ENCODE measurements at regions not wholly inside any gene's neighbourhood (a gene's known extent, or its start where the extent isn't known, plus 50 kb on each side); places are given as distances from the start of the nearest gene placed in this dataset.

DNA sequence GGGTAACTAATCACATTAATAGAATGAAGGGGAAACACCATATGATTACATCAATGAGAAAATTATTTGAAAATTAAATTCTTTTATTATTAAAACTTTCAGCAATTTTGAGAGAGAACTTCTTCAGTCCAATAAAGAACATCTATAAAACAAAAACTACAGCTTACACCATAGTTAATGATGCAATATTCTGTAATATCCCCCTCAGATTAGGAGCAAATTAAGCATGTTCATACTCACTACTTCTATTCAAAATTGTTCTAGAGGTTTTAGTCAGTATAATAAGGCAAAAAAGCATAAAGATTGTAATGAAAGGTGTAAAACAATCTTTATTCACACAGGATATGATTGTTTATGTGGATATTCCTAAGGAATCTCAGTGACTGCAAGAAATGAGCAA is 465.4 kb downstream of the CD109 start:
- TF ChIP-seq, protein P1, sequence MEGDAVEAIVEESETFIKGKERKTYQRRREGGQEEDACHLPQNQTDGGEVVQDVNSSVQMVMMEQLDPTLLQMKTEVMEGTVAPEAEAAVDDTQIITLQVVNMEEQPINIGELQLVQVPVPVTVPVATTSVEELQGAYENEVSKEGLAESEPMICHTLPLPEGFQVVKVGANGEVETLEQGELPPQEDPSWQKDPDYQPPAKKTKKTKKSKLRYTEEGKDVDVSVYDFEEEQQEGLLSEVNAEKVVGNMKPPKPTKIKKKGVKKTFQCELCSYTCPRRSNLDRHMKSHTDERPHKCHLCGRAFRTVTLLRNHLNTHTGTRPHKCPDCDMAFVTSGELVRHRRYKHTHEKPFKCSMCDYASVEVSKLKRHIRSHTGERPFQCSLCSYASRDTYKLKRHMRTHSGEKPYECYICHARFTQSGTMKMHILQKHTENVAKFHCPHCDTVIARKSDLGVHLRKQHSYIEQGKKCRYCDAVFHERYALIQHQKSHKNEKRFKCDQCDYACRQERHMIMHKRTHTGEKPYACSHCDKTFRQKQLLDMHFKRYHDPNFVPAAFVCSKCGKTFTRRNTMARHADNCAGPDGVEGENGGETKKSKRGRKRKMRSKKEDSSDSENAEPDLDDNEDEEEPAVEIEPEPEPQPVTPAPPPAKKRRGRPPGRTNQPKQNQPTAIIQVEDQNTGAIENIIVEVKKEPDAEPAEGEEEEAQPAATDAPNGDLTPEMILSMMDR (IDR thresholded peaks at IDR 0.05) = no peak
- no peak for DNase-seq
- Histone ChIP-seq H3K9me3 (ENCODE audit: control insufficient read depth, insufficient read depth, low read length) (no peaks in the 10 kb centered on the region), H3K4me3 (ENCODE audit: low read length) (no peak overlapping the region), H3K27ac (ENCODE audit: low read length) (no peak overlapping the region), H3K36me3 (ENCODE audit: control insufficient read depth, insufficient read depth, low read length) (no peaks in the 10 kb centered on the region), H3K4me1 (ENCODE audit: control insufficient read depth, insufficient read depth, low read length) (no peaks in the 10 kb centered on the region), H3K27me3 (ENCODE audit: control insufficient read depth, insufficient read depth, low read length) (no peaks in the 10 kb centered on the region)
- Mint-ChIP-seq H3K4me1 (no peaks in the 10 kb centered on the region), H3K9me3 (peaks cover 2 to 15% of the 10 kb centered on the region in 2 donors), H3K27me3 (ENCODE audit: low read depth in 2 of 2) (no peaks in the 10 kb centered on the region), H3K36me3 (peaks cover 15% of the 10 kb centered on the region), H3K27ac (no peak overlapping the region), H3K4me3 (no peak overlapping the region)
- ATAC-seq = no peak
- intact Hi-C loops (cut with micrococcal nuclease) = no loop called here

DNA sequence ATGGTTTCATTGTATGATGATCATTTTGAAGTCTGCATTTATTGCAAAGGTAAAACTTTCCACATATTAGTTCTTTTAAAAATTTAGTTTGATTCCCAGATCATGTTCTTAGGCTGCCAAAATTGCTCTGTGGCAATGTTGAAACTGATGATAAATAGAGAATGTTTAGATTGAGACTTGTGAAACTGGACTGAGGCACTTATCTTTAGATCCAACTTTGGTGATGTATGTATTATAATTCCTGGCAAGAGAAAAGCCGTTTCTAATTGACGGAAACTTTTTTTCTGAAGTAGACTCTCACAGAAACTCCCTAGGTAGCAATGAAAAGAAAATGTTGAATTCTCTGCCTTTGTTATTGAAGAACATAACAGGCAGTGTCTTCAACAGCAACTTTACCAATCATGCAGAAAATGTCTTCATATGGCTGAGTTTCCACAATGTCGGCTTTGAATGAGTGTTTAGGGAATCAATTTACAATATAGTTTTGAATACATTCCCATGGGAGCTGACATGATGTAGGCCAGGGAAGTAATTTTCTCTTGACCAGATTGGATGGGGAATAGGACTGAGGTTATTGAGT is 456.2 kb downstream of the CD109 start:
- Histone ChIP-seq H3K27me3 (ENCODE audit: control insufficient read depth, insufficient read depth, low read length) (no peaks in the 10 kb centered on the region), H3K9me3 (ENCODE audit: control insufficient read depth, insufficient read depth, low read length) (no peaks in the 10 kb centered on the region), H3K4me3 (ENCODE audit: low read length) (no peak overlapping the region), H3K4me1 (ENCODE audit: control insufficient read depth, insufficient read depth, low read length) (no peaks in the 10 kb centered on the region), H3K27ac (ENCODE audit: low read length) (no peak overlapping the region), H3K36me3 (ENCODE audit: control insufficient read depth, insufficient read depth, low read length) (no peaks in the 10 kb centered on the region)
- TF ChIP-seq, protein P1 (IDR thresholded peaks at IDR 0.05) = no peak
- ATAC-seq (no peak), DNase-seq (no peak)
- Mint-ChIP-seq H3K9me3 (peaks cover 3 to 4% of the 10 kb centered on the region in 2 donors), H3K27me3 (ENCODE audit: low read depth in 2 of 2) (no peaks in the 10 kb centered on the region), H3K36me3 (peaks cover 1% of the 10 kb centered on the region), H3K27ac (no peak overlapping the region), H3K4me1 (no peaks in the 10 kb centered on the region), H3K4me3 (no peak overlapping the region)
- no CpG with 5 or more reads among the region's 3 CpGs for WGBS (ENCODE audit: insufficient coverage)
- intact Hi-C loops (cut with micrococcal nuclease) = no loop called here

DNA sequence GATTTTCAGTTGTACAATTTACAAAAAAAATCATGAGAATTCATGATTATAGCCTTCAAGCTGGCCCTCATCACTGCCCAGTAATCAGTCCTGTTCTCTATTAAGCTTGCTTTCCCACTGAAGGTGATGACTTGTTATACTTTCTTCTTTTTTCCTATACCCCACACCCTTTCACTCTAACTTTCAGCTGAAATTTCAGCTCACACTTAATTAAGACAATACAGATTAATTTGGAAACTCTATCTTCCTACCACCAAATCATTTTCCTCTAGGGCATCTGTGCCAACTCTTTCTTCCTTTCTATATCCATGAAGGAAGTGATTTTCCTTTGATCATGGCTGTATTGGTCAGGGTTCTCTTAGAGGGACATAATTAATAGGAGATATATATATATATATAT is 449.9 kb downstream of the CD109 start:
- Mint-ChIP-seq H3K36me3 (no peaks in the 10 kb centered on the region), H3K27me3 (ENCODE audit: low read depth in 2 of 2) (no peaks in the 10 kb centered on the region), H3K9me3 (peaks cover 9 to 12% of the 10 kb centered on the region in 2 donors), H3K4me3 (no peak overlapping the region), H3K4me1 (no peaks in the 10 kb centered on the region), H3K27ac (no peak overlapping the region)
- H3K9me3 ChIP-seq (ENCODE audit: control insufficient read depth, insufficient read depth, low read length) = no peaks in the 10 kb centered on the region
- H3K27ac ChIP-seq (ENCODE audit: low read length) = no peak overlapping the region
- H3K27me3 ChIP-seq (ENCODE audit: control insufficient read depth, insufficient read depth, low read length) = no peaks in the 10 kb centered on the region
- intact Hi-C loops (cut with micrococcal nuclease) = no loop called here
- ATAC-seq (no peak), DNase-seq (no peak)
- no peaks in the 10 kb centered on the region for H3K36me3 ChIP-seq (ENCODE audit: control insufficient read depth, insufficient read depth, low read length)
- H3K4me3 ChIP-seq (ENCODE audit: low read length) = no peak overlapping the region
- H3K4me1 ChIP-seq (ENCODE audit: control insufficient read depth, insufficient read depth, low read length) = no peaks in the 10 kb centered on the region
- TF ChIP-seq, protein P1 (IDR thresholded peaks at IDR 0.05) = no peak

DNA sequence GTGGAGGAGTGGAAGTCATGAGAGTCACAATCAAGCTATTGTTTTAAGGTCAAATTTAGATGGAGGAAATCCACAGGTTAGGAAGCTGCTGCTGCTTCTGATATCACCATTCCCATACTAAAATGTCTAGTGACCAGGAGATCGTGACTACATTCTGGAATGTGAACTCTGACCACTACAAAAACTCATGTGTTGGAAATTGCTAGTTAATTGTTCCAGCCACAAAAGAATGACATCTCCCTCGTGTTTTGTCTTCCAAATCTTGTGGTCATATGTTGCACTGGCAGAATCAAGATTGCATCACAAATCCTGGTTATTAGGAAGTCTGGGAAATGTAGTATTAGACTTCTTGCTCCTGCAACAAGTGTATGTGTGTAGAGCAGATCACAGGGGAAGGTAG is 441.9 kb downstream of the CD109 start:
- Histone ChIP-seq H3K4me3 (ENCODE audit: low read length) (no peak overlapping the region), H3K36me3 (ENCODE audit: control insufficient read depth, insufficient read depth, low read length) (no peaks in the 10 kb centered on the region), H3K27ac (ENCODE audit: low read length) (no peak overlapping the region), H3K9me3 (ENCODE audit: control insufficient read depth, insufficient read depth, low read length) (no peaks in the 10 kb centered on the region), H3K4me1 (ENCODE audit: control insufficient read depth, insufficient read depth, low read length) (no peaks in the 10 kb centered on the region), H3K27me3 (ENCODE audit: control insufficient read depth, insufficient read depth, low read length) (no peaks in the 10 kb centered on the region)
- intact Hi-C loops (cut with micrococcal nuclease) = no loop called here
- Mint-ChIP-seq H3K4me1 (no peaks in the 10 kb centered on the region), H3K27me3 (ENCODE audit: low read depth in 2 of 2) (no peaks in the 10 kb centered on the region), H3K36me3 (no peaks in the 10 kb centered on the region), H3K4me3 (no peak overlapping the region), H3K27ac (no peak overlapping the region), H3K9me3 (peaks cover 6% of the 10 kb centered on the region in 2 donors)
- ATAC-seq = no peak
- WGBS (ENCODE audit: insufficient coverage) = 34% methylated on average over 2 of the region's 2 CpGs
- no peak for DNase-seq
- TF ChIP-seq, protein P1 (IDR thresholded peaks at IDR 0.05) = no peak
